Mesothelial cell of epicardium (in vitro differentiated cells): ENCODE measurements at regions not wholly inside any gene's neighbourhood (a gene's known extent, or its start where the extent isn't known, plus 50 kb on each side); places are given as distances from the start of the nearest gene placed in this dataset.

ENCODE experiments used
- DNase-seq, 2 experiments: peaks; one replicate each; pipeline ENCODE4 v3.0.0; 2021; ENCODE audit warnings: low spot score in 2 of 2; ENCODE audit not compliant: unreplicated experiment in 2 of 2
- H3K27ac Mint-ChIP-seq: 2 replicates; pipeline ENCODE4 v1.8.0; 2021; ENCODE audit warnings: mixed read lengths
- H3K27me3 Mint-ChIP-seq: 2 replicates; pipeline ENCODE4 v1.8.0; 2021; ENCODE audit warnings: low read depth, mixed read lengths
- H3K36me3 Mint-ChIP-seq: 2 replicates; pipeline ENCODE4 v1.8.0; 2021; ENCODE audit warnings: mixed read lengths
- H3K4me1 Mint-ChIP-seq: 2 replicates; pipeline ENCODE4 v1.8.0; 2021; ENCODE audit warnings: mixed read lengths
- H3K4me3 Mint-ChIP-seq: 2 replicates; pipeline ENCODE4 v1.8.0; 2021; ENCODE audit warnings: mild to moderate bottlenecking, moderate library complexity, mixed read lengths
- H3K9me3 Mint-ChIP-seq: 2 replicates; pipeline ENCODE4 v1.8.0; 2021; ENCODE audit warnings: mixed read lengths
- TF ChIP-seq, protein P1 (sequence below): fragments of 200-600 bp; sonication (generic); IDR thresholded peaks from one replicate; pipeline ENCODE4 v1.5.0; 2021; ENCODE audit warnings: antibody characterized with exemption; ENCODE audit not compliant: unreplicated experiment

GRCh38 chr13:42412812-42413483, 141.0 kb downstream of the AKAP11 start:
- Mint-ChIP-seq H3K4me3 (no peak overlapping the region), H3K27ac (no peak overlapping the region), H3K9me3 (peaks cover 3% of the 10 kb centered on the region), H3K27me3 (peaks cover 33% of the 10 kb centered on the region), H3K36me3 (no peaks in the 10 kb centered on the region), H3K4me1 (peaks cover 4% of the 10 kb centered on the region)
- DNase-seq, result no peak
- TF ChIP-seq, protein P1, sequence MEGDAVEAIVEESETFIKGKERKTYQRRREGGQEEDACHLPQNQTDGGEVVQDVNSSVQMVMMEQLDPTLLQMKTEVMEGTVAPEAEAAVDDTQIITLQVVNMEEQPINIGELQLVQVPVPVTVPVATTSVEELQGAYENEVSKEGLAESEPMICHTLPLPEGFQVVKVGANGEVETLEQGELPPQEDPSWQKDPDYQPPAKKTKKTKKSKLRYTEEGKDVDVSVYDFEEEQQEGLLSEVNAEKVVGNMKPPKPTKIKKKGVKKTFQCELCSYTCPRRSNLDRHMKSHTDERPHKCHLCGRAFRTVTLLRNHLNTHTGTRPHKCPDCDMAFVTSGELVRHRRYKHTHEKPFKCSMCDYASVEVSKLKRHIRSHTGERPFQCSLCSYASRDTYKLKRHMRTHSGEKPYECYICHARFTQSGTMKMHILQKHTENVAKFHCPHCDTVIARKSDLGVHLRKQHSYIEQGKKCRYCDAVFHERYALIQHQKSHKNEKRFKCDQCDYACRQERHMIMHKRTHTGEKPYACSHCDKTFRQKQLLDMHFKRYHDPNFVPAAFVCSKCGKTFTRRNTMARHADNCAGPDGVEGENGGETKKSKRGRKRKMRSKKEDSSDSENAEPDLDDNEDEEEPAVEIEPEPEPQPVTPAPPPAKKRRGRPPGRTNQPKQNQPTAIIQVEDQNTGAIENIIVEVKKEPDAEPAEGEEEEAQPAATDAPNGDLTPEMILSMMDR, result no peak

DNA sequence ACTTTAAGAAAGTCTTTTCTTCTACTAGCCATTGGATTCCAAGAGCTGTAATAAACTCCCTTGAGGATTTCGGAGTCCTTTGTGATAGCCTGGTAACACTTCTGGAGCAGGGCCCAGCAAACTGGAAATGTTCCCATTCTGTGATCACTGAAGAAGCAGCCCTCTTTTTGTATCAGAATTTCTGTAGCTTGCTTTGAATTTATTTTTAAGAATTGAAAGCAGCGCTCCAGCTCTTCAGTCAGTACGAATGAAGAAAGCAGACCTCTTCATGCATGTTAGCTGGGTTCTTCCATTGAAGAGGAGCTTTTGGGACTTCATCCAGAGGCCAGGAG, 141.5 kb downstream of the AKAP11 start:
- H3K4me1 Mint-ChIP-seq, result peaks cover 4% of the 10 kb centered on the region
- no peak for DNase-seq
- no peak overlapping the region for H3K4me3 Mint-ChIP-seq
- H3K27ac Mint-ChIP-seq, result no peak overlapping the region
- TF ChIP-seq, protein P1, result no peak
- no peaks in the 10 kb centered on the region for H3K36me3 Mint-ChIP-seq
- H3K27me3 Mint-ChIP-seq, result peaks cover 29% of the 10 kb centered on the region
- peaks cover 3% of the 10 kb centered on the region for H3K9me3 Mint-ChIP-seq

- DNase-seq, result no peak
- H3K4me3 Mint-ChIP-seq, result no peak overlapping the region
- H3K27ac Mint-ChIP-seq, result no peak overlapping the region
Measured at GRCh38 chr13:42417626-42418025, 145.7 kb downstream of the AKAP11 start.

DNA sequence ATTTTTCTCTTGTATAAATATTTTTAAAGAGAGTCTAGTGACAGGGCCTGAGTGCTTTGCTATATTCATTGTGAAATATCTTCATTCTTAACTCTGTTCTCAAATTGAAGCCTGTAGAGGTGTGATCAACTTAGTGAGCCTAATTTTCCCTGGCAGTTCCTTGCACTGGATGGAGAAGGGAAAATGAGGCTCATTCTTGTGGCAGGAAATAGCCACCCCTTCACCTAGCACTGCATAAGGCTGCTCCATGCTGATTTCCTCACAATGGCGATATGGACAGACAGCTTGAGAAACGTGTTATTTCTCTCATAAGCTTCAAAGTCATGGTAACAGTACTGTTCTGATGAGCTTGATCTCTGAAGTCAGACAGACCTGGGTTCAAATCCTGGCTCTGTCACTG, 146.2 kb downstream of the AKAP11 start:
- no peaks in the 10 kb centered on the region for H3K4me1 Mint-ChIP-seq
- H3K27me3 Mint-ChIP-seq, result peaks cover 32% of the 10 kb centered on the region
- peaks cover 8% of the 10 kb centered on the region for H3K9me3 Mint-ChIP-seq
- no peak for DNase-seq
- no peaks in the 10 kb centered on the region for H3K36me3 Mint-ChIP-seq
- no peak overlapping the region for H3K4me3 Mint-ChIP-seq
- TF ChIP-seq, protein P1, result no peak
- H3K27ac Mint-ChIP-seq, result no peak overlapping the region

More at GRCh38 chr13:42417626-42418025, 145.7 kb downstream of the AKAP11 start:
- TF ChIP-seq, protein P1, result no peak
- peaks cover 28% of the 10 kb centered on the region for H3K27me3 Mint-ChIP-seq
- peaks cover 3% of the 10 kb centered on the region for H3K9me3 Mint-ChIP-seq
- no peaks in the 10 kb centered on the region for H3K36me3 Mint-ChIP-seq
- H3K4me1 Mint-ChIP-seq, result no peaks in the 10 kb centered on the region

DNA sequence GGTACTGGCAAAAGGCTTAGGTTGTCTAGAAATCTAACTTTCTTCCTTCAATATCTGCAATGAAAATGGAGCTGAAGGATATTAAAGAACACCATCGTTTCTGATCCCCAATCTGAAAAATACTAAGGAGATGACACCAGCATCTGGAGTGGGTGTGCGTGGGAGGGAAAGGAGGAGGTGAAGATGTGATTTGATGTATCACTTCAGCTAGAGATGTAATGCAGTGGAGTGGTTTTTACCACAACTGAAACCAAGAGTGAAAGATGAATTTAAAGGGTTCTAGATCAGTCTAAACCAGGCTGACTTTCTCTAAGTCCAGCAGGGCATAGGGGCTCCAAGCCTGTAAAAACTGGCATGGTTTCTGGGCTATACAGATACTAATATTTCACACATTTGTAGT, 148.4 kb downstream of the AKAP11 start:
- Mint-ChIP-seq H3K27ac (no peak overlapping the region), H3K9me3 (peaks cover 23% of the 10 kb centered on the region), H3K27me3 (peaks cover 31% of the 10 kb centered on the region), H3K4me1 (no peaks in the 10 kb centered on the region), H3K4me3 (no peak overlapping the region), H3K36me3 (peaks cover 3% of the 10 kb centered on the region)
- TF ChIP-seq, protein P1, result no peak
- DNase-seq, result no peak

DNA sequence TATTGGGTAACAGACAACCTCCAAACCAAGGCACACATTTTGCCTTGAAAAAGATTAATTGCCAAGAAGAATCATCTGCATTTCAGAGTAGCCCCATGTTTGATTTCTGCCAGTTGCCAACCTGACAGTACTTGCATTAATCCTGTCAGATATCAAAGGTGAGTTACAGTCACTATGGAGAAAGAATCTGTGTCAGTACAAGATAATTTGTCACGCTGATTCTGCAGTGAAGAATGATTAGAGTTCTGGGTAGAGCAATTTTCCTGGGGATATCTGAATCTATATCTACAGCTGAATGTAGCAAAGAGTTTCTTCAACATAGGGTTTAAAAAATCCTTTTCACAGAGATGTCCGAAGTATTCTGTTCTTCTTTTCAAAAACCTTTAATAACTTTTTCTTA, 150.7 kb downstream of the AKAP11 start:
- peaks cover 3% of the 10 kb centered on the region for H3K36me3 Mint-ChIP-seq
- peaks cover 19% of the 10 kb centered on the region for H3K9me3 Mint-ChIP-seq
- peaks cover 29% of the 10 kb centered on the region for H3K27me3 Mint-ChIP-seq
- no peaks in the 10 kb centered on the region for H3K4me1 Mint-ChIP-seq
- H3K27ac Mint-ChIP-seq, result no peak overlapping the region
- TF ChIP-seq, protein P1, result no peak
- DNase-seq, result no peak
- no peak overlapping the region for H3K4me3 Mint-ChIP-seq
